GM10266 (cell line): ENCODE measurements at regions not wholly inside any gene's neighbourhood (a gene's known extent, or its start where the extent isn't known, plus 50 kb on each side); places are given as distances from the start of the nearest gene placed in this dataset.

ENCODE experiments used
- DNase-seq: peaks from one replicate; pipeline ENCODE4 v3.0.0; 2012; ENCODE audit errors: extremely low spot score
- TF ChIP-seq, protein P1 (sequence below): IDR thresholded peaks from 2 replicates; pipeline ENCODE4 v1.5.1; 2012; ENCODE audit warnings: mild to moderate bottlenecking, low read depth; ENCODE audit not compliant: control insufficient read depth, insufficient read depth; ENCODE audit errors: missing control alignments

DNA sequence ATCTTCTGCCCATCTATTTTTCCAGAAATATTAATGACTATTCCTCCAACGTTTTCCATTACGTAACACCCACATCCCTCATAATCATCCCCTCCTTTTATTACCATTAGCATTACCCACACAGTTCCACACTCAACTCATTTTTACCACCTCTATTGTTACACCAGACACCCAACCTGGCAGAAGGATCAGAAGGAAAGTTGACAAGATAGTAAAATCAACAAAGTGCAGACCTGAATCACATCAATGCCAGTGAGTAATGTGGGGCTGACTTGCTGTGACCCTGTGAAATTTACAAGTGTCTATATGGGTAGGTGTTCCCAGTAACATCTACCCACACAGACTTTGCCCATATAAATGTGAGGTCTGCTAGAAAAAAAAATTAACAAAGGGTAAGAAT lies 568.2 kb downstream of the MAFB start:
- DNase-seq, result no peak
- TF ChIP-seq, protein P1, sequence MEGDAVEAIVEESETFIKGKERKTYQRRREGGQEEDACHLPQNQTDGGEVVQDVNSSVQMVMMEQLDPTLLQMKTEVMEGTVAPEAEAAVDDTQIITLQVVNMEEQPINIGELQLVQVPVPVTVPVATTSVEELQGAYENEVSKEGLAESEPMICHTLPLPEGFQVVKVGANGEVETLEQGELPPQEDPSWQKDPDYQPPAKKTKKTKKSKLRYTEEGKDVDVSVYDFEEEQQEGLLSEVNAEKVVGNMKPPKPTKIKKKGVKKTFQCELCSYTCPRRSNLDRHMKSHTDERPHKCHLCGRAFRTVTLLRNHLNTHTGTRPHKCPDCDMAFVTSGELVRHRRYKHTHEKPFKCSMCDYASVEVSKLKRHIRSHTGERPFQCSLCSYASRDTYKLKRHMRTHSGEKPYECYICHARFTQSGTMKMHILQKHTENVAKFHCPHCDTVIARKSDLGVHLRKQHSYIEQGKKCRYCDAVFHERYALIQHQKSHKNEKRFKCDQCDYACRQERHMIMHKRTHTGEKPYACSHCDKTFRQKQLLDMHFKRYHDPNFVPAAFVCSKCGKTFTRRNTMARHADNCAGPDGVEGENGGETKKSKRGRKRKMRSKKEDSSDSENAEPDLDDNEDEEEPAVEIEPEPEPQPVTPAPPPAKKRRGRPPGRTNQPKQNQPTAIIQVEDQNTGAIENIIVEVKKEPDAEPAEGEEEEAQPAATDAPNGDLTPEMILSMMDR, result no peak

DNA sequence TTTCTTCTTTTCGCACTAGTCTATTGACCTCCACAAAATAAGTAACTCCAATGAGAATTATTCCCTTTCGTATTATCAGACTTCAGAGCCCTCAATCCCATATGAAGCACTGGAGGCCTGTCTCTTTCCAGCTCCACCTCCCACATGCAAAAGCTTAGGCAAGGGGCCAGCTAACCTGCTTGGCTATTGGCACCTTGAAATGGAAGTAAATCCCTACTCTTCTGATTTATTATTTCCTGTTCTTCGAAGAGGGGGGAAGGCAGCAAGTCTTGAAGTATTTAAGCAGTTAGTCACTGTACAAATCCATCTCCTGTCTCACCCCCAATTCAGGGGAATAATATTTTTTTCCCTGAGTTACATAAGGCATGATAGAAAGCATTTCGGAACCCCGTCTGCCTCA lies 577.8 kb downstream of the MAFB start:
- TF ChIP-seq, protein P1, result no peak
- DNase-seq, result no peak

DNA sequence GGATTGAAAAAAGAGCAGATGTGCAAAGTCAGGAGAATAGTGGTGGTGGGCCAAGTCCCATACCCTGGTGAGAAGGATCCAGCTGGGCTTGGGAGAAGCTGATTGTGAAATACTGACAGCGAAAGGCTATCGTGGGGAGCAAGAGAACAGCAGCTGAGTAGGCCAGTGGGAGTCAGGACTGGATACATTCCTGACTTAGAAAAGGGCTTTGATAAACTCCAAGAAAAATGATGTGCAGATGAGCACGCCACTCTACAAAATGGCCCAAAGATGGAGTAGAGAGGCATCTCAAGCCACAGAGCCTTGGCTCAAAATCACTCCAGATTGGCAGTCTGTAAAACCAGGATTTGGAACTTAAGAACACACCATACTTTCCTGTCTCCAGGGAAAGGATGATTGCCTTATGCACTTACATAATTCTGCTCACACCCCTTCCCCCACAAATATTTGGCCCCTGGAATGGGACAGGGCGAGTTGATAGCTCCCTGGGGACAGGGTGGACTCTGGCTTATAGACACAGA lies 578.7 kb downstream of the MAFB start:
- DNase-seq, result no peak

DNA sequence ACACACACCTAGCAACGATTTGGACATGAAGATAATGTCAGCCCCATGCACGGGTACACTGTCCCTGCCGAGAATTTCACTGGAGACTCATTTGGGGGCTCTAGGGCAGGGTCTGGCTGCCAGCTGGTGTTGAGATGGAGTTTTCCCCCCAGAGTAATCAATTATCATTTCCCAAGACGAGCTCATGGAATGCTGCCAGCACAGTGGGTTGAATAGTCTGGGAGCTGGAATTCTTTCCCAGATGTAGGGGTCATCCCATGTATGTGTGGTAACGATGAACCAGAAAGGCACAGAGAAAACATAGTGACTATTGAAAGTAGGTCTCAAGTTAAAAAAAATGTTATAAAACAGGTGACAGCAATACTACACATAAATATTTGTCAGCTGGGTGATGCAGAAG lies 579.9 kb downstream of the MAFB start:
- TF ChIP-seq, protein P1, result no peak
- DNase-seq, result no peak

More for the DNA sequence above, 578.7 kb downstream of the MAFB start:
- TF ChIP-seq, protein P1, result no peak

DNA sequence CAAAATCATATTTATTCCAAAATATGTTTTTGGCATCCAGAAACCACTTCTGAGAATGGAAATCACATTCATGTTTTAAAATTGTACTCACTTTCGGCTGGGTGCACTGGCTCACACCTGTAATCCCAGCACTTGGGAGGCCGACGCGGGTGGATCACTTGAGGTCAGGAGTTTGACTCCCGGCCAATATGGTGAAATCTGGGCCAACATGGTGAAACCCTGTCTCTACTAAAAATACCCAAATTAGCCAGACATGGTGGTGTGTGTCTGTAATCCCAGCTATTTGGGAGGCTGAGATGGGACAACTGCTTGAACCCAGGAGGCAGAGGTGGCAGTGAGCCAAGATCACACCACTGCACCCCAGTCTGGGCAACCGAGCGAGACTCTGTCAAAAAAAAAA lies 580.7 kb downstream of the MAFB start:
- no peak for DNase-seq
- TF ChIP-seq, protein P1, result no peak

DNA sequence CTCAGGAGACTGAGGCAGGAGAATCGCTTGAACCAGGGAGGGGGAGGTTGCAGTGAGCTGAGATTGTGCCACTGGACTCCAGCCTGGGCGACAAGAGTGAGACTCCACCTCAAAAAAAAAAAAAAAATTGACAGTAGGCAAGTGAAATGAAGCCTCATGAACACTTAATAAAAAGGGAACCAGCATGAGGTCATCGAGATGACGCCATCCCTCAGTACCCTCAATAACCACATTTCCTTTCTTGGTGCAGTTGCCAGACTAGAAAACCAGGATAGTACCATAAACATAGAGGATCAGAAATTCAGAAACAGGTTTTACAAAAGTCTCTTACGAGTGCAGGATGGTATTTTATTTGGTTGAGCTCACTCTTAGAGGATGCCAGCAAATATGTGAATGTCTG lies 584.1 kb downstream of the MAFB start:
- no peak for DNase-seq
- TF ChIP-seq, protein P1, result no peak

DNA sequence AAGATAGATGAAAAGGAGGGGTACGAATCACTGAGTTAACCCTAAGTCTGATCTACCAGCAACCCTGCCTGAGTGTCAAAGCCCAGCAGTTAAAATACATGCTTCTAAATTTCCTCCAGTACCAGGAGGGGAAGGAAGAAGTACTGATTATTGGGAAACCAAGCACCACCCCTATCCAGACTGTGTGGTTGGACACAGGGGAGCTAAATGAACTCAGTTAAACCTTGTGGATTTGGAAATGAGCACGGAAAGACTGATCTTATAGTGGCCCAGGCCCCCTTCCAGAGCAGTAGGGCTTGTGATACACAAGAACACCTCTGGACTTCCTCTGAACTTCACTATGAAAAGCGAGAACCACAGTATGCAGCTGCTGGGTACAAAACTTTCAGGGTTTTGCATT lies 585.6 kb downstream of the MAFB start:
- TF ChIP-seq, protein P1, result no peak
- DNase-seq, result no peak
